ENCODE measurements at regions not wholly inside any gene's neighbourhood (a gene's known extent, or its start where the extent isn't known, plus 50 kb on each side); places are given as distances from the start of the nearest gene placed in this dataset.

- no peak for TF ChIP-seq CTCF (IDR thresholded peaks at IDR 0.05)
Observed at GRCh38 chr10:27410153-27410552, 94.0 kb upstream of the RAB18 start.

GRCh38 chr10:27407271-27407670 is 96.8 kb upstream of the RAB18 start:
- H3K9me3 Mint-ChIP-seq: no peaks in the 10 kb centered on the region
- H3K36me3 Mint-ChIP-seq (ENCODE audit: low read depth): no peaks in the 10 kb centered on the region
- no peak for TF ChIP-seq CTCF (IDR thresholded peaks at IDR 0.05)
- DNase-seq: no peak
- H3K4me3 Mint-ChIP-seq: no peak overlapping the region
- no peaks in the 10 kb centered on the region for H3K4me1 Mint-ChIP-seq
- peaks cover 11% of the 10 kb centered on the region for H3K27me3 Mint-ChIP-seq (ENCODE audit: low read depth, poor library complexity)
- H3K27ac Mint-ChIP-seq: no peak overlapping the region

More at GRCh38 chr10:27410153-27410552, 94.0 kb upstream of the RAB18 start:
- no peak overlapping the region for H3K27ac Mint-ChIP-seq
- DNase-seq: no peak
- H3K36me3 Mint-ChIP-seq (ENCODE audit: low read depth): no peaks in the 10 kb centered on the region
- H3K4me1 Mint-ChIP-seq: no peaks in the 10 kb centered on the region
- H3K9me3 Mint-ChIP-seq: no peaks in the 10 kb centered on the region
- H3K4me3 Mint-ChIP-seq: no peak overlapping the region
- peaks cover 8% of the 10 kb centered on the region for H3K27me3 Mint-ChIP-seq (ENCODE audit: low read depth, poor library complexity)

- no peak overlapping the region for H3K4me3 Mint-ChIP-seq
- H3K4me1 Mint-ChIP-seq: no peaks in the 10 kb centered on the region
- H3K36me3 Mint-ChIP-seq (ENCODE audit: low read depth): no peaks in the 10 kb centered on the region
- no peaks in the 10 kb centered on the region for H3K9me3 Mint-ChIP-seq
- DNase-seq: no peak
- TF ChIP-seq CTCF (IDR thresholded peaks at IDR 0.05): no peak
- peaks cover 6% of the 10 kb centered on the region for H3K27me3 Mint-ChIP-seq (ENCODE audit: low read depth, poor library complexity)
- H3K27ac Mint-ChIP-seq: no peak overlapping the region
Observed at GRCh38 chr10:27399871-27400270, 104.2 kb upstream of the RAB18 start.

GRCh38 chr10:27393961-27394360 is 110.1 kb upstream of the RAB18 start:
- H3K27ac Mint-ChIP-seq: no peak overlapping the region
- no peaks in the 10 kb centered on the region for H3K4me1 Mint-ChIP-seq
- H3K36me3 Mint-ChIP-seq (ENCODE audit: low read depth): no peaks in the 10 kb centered on the region
- no peak for DNase-seq
- peaks cover 9% of the 10 kb centered on the region for H3K27me3 Mint-ChIP-seq (ENCODE audit: low read depth, poor library complexity)
- peaks cover 3% of the 10 kb centered on the region for H3K9me3 Mint-ChIP-seq
- H3K4me3 Mint-ChIP-seq: no peak overlapping the region
- no peak for TF ChIP-seq CTCF (IDR thresholded peaks at IDR 0.05)

- no peak overlapping the region for H3K4me3 Mint-ChIP-seq
- peaks cover 12% of the 10 kb centered on the region for H3K27me3 Mint-ChIP-seq (ENCODE audit: low read depth, poor library complexity)
- TF ChIP-seq CTCF (IDR thresholded peaks at IDR 0.05): no peak
- peaks cover 3% of the 10 kb centered on the region for H3K9me3 Mint-ChIP-seq
- H3K36me3 Mint-ChIP-seq (ENCODE audit: low read depth): no peaks in the 10 kb centered on the region
- no peak overlapping the region for H3K27ac Mint-ChIP-seq
- no peak for DNase-seq
- no peaks in the 10 kb centered on the region for H3K4me1 Mint-ChIP-seq
Observed at GRCh38 chr10:27392606-27393005, 111.5 kb upstream of the RAB18 start.

GRCh38 chr10:27391916-27392315 is 112.2 kb upstream of the RAB18 start:
- TF ChIP-seq CTCF (IDR thresholded peaks at IDR 0.05): no peak
- Mint-ChIP-seq H3K9me3 (peaks cover 3% of the 10 kb centered on the region), H3K4me1 (no peaks in the 10 kb centered on the region), H3K27me3 (ENCODE audit: low read depth, poor library complexity) (peaks cover 12% of the 10 kb centered on the region), H3K36me3 (ENCODE audit: low read depth) (no peaks in the 10 kb centered on the region), H3K27ac (no peak overlapping the region), H3K4me3 (no peak overlapping the region)
- no peak for DNase-seq
